Upper lobe of left lung (tissue), 6 donors: ENCODE measurements at regions not wholly inside any gene's neighbourhood (a gene's known extent, or its start where the extent isn't known, plus 50 kb on each side); places are given as distances from the start of the nearest gene placed in this dataset.
"Not testable (repeated sequence)": the region's sequence is repeated elsewhere in the genome, so short reads cannot be mapped to it uniquely, and the experiment has no call there.

ENCODE experiments used
- ATAC-seq, 2 donors: fragments of 200-7000 bp; cut with Tn5 transposase; one replicate each; pipeline ENCODE4 v1.9.1; 2022; ENCODE audit warnings: mild to moderate bottlenecking in 2 of 2, moderate library complexity in 2 of 2; ENCODE audit not compliant: low FRiP score in 2 of 2
- DNase-seq, 2 donors: peaks; one replicate each; pipeline ENCODE4 v3.0.0-alpha.2; 2019 to 2020
- H3K27ac ChIP-seq, 4 donors: fragments of 200-600 bp; sonication (generic); one replicate each; pipeline ENCODE4 v1.5.1; 2016 to 2019
- H3K27me3 ChIP-seq, 4 donors: fragments of 200-600 bp; sonication (generic); one replicate each; pipeline ENCODE4 v1.5.1; 2017 to 2019
- H3K36me3 ChIP-seq, 4 donors: fragments of 200-600 bp; sonication (generic); one replicate each; pipeline ENCODE4 v1.5.1; 2016 to 2019
- H3K4me1 ChIP-seq, 4 donors: fragments of 200-600 bp; sonication (generic); one replicate each; pipeline ENCODE4 v1.5.1; 2018 to 2019
- H3K4me3 ChIP-seq, 4 donors: fragments of 200-600 bp; sonication (generic); one replicate each; pipeline ENCODE4 v1.5.1; 2017 to 2019; ENCODE audit warnings: mild to moderate bottlenecking in 2 of 4, moderate library complexity in 1 of 4
- H3K9me3 ChIP-seq, 4 donors: fragments of 200-600 bp; sonication (generic); one replicate each; pipeline ENCODE4 v1.5.1; 2018 to 2019
- EP300 ChIP-seq, 4 donors: sonication (generic); formaldehyde crosslinking; IDR thresholded peaks; one replicate each; pipeline ENCODE4 v1.5.1; 2017; ENCODE audit warnings: antibody characterized with exemption in 4 of 4, control low read depth in 2 of 4
- POLR2A ChIP-seq, 4 donors: fragments of 450-650 bp; IDR thresholded peaks; one replicate each; pipeline ENCODE4 v1.5.1; 2016 to 2017; ENCODE audit warnings: antibody characterized with exemption in 4 of 4, mild to moderate bottlenecking in 2 of 4
- POLR2AphosphoS5 ChIP-seq, 2 donors: sonication (generic); formaldehyde crosslinking; IDR thresholded peaks; one replicate each; pipeline ENCODE4 v1.5.1; 2017; ENCODE audit warnings: antibody characterized with exemption in 2 of 2
- WGBS, 2 donors: methylation state at CpG; one replicate each; pipeline ENCODE4 v1.1.5; 2017 to 2018; 5-methylcytosine and 5-hydroxymethylcytosine counted together
- TF ChIP-seq, protein P1 (sequence below), 6 experiments: fragments of 450-650 bp in 4 of 6; fragments of 200-600 bp in 2 of 6; sonication (generic) in 2 of 6; IDR thresholded peaks; one replicate each; pipeline ENCODE4 v1.5.1; 2016 to 2019; ENCODE audit warnings: antibody characterized with exemption in 6 of 6
- donor health status: DM: no; HTN: no; CAD: no; lungs with moderate emphysema.
- donor health status: DM: no; HTN: yes; CAD: no; lungs with severe emphysema.

DNA sequence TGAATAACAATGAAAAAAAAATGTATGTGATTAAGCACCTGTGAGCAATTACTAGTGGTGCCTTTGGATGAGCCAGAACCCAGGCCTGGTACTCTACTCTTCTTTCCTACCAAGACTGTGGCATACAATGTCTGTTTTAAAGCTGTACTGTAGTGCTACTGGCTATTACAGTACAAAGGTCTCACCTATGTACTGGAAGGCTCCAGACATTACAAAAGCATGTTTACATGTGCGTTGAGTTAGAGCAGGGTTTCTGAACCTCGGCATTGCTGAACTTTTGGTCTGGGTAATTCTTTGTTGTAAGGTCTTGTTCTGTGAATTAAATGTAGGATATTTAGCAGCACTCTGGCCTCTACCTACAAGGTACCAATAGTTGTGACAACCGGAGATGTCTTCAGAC lies 153.8 kb downstream of the SPATA18 start:
- WGBS, 2 donors: 93 to 94% methylated on average over 3 of the region's 3 CpGs
- H3K9me3 ChIP-seq: no peaks in the 10 kb centered on the region
- no peak overlapping the region for H3K4me3 ChIP-seq
- no peak overlapping the region for H3K27ac ChIP-seq
- no peak for TF ChIP-seq EP300 (IDR thresholded peaks at IDR 0.05)
- TF ChIP-seq POLR2A (IDR thresholded peaks at IDR 0.05): no peak
- no peak for TF ChIP-seq POLR2AphosphoS5 (IDR thresholded peaks at IDR 0.05)
- TF ChIP-seq, protein P1, sequence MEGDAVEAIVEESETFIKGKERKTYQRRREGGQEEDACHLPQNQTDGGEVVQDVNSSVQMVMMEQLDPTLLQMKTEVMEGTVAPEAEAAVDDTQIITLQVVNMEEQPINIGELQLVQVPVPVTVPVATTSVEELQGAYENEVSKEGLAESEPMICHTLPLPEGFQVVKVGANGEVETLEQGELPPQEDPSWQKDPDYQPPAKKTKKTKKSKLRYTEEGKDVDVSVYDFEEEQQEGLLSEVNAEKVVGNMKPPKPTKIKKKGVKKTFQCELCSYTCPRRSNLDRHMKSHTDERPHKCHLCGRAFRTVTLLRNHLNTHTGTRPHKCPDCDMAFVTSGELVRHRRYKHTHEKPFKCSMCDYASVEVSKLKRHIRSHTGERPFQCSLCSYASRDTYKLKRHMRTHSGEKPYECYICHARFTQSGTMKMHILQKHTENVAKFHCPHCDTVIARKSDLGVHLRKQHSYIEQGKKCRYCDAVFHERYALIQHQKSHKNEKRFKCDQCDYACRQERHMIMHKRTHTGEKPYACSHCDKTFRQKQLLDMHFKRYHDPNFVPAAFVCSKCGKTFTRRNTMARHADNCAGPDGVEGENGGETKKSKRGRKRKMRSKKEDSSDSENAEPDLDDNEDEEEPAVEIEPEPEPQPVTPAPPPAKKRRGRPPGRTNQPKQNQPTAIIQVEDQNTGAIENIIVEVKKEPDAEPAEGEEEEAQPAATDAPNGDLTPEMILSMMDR (IDR thresholded peaks at IDR 0.05): no peak
- no peak for ATAC-seq
- DNase-seq: no peak
- no peaks in the 10 kb centered on the region for H3K36me3 ChIP-seq
- H3K27me3 ChIP-seq: no peaks in the 10 kb centered on the region
- H3K4me1 ChIP-seq: no peaks in the 10 kb centered on the region

GRCh38 chr4:52207146-52207545 lies 156.0 kb downstream of the SPATA18 start:
- ATAC-seq, H3K36me3 ChIP-seq, H3K27me3 ChIP-seq, DNase-seq, H3K27ac ChIP-seq, H3K4me1 ChIP-seq, H3K4me3 ChIP-seq, H3K9me3 ChIP-seq: not testable (repeated sequence)
- WGBS, 2 donors: 89 to 90% methylated on average over 4 of the region's 4 CpGs

- Histone ChIP-seq H3K9me3 (no peaks in the 10 kb centered on the region), H3K27me3 (no peaks in the 10 kb centered on the region), H3K4me1 (no peaks in the 10 kb centered on the region), H3K27ac (no peak overlapping the region), H3K4me3 (no peak overlapping the region), H3K36me3 (no peaks in the 10 kb centered on the region)
- 58 to 72% methylated on average over 3 of the region's 3 CpGs for WGBS, 2 donors
- no peak for ATAC-seq
- TF ChIP-seq POLR2A (IDR thresholded peaks at IDR 0.05) (no peak), POLR2AphosphoS5 (IDR thresholded peaks at IDR 0.05) (no peak), EP300 (IDR thresholded peaks at IDR 0.05) (no peak)
- TF ChIP-seq, protein P1 (IDR thresholded peaks at IDR 0.05): no peak
- no peak for DNase-seq
Observed at GRCh38 chr4:52212702-52213101, 161.6 kb downstream of the SPATA18 start.

GRCh38 chr4:52231526-52231925 lies 180.4 kb downstream of the SPATA18 start:
- H3K9me3 ChIP-seq: no peaks in the 10 kb centered on the region
- TF ChIP-seq, protein P1 (IDR thresholded peaks at IDR 0.05): no peak
- TF ChIP-seq POLR2AphosphoS5 (IDR thresholded peaks at IDR 0.05) (no peak), POLR2A (IDR thresholded peaks at IDR 0.05) (no peak), EP300 (IDR thresholded peaks at IDR 0.05) (no peak)
- DNase-seq: no peak
- no peaks in the 10 kb centered on the region for H3K4me1 ChIP-seq
- no peaks in the 10 kb centered on the region for H3K27me3 ChIP-seq
- H3K27ac ChIP-seq: no peak overlapping the region
- no peak overlapping the region for H3K4me3 ChIP-seq
- no peak for ATAC-seq
- 54 to 63% methylated on average over 3 of the region's 3 CpGs for WGBS, 2 donors
- H3K36me3 ChIP-seq: no peaks in the 10 kb centered on the region

GRCh38 chr4:52234561-52235440 lies 183.7 kb downstream of the SPATA18 start:
- Histone ChIP-seq H3K9me3 (no peaks in the 10 kb centered on the region), H3K27me3 (no peaks in the 10 kb centered on the region), H3K4me1 (no peaks in the 10 kb centered on the region), H3K4me3 (no peak overlapping the region), H3K36me3 (no peaks in the 10 kb centered on the region), H3K27ac (no peak overlapping the region)
- TF ChIP-seq POLR2AphosphoS5 (IDR thresholded peaks at IDR 0.05): no peak
- TF ChIP-seq, protein P1 (IDR thresholded peaks at IDR 0.05): peak in 3 of 6 experiments; percentile 26 to 47 (median 46)
- no peak for TF ChIP-seq EP300 (IDR thresholded peaks at IDR 0.05)
- peak in 1 of 2 donors; percentile 86 for ATAC-seq
- WGBS, 2 donors: 47 to 53% methylated on average over 6 of the region's 6 CpGs
- DNase-seq: no peak
